ENCODE measurements at regions not wholly inside any gene's neighbourhood (a gene's known extent, or its start where the extent isn't known, plus 50 kb on each side); places are given as distances from the start of the nearest gene placed in this dataset.

DNA sequence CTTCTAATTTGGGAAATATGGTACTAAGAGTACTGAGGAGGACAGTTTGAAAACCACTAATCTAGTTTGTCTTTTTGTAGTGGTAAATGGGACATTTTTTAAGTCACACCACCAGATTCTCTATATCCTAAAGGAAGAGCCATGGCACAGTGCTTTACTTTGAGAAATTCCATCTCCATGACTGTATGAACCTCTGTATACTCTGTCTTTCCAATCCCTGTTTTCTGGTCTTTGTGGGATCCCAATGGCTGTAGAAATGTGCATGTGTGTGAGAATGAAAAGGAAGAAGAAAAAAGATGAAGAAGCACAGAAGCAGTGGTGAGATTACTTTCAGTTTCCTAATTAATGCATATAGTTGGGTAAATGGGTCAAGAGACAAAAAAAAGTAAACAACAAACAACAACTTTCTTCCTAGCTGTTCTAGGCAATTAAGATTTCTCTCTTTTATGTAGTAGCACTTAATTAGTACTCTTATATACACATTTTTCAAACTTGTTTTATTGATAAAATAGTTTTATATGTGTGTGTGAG is 141.2 kb upstream of the HCRTR2 start:
- no peak for TF ChIP-seq EZH2 (IDR thresholded peaks at IDR 0.05; ENCODE audit: insufficient read depth, low read length)
- TF ChIP-seq, protein P1, sequence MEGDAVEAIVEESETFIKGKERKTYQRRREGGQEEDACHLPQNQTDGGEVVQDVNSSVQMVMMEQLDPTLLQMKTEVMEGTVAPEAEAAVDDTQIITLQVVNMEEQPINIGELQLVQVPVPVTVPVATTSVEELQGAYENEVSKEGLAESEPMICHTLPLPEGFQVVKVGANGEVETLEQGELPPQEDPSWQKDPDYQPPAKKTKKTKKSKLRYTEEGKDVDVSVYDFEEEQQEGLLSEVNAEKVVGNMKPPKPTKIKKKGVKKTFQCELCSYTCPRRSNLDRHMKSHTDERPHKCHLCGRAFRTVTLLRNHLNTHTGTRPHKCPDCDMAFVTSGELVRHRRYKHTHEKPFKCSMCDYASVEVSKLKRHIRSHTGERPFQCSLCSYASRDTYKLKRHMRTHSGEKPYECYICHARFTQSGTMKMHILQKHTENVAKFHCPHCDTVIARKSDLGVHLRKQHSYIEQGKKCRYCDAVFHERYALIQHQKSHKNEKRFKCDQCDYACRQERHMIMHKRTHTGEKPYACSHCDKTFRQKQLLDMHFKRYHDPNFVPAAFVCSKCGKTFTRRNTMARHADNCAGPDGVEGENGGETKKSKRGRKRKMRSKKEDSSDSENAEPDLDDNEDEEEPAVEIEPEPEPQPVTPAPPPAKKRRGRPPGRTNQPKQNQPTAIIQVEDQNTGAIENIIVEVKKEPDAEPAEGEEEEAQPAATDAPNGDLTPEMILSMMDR (IDR thresholded peaks at IDR 0.05; ENCODE audit: insufficient read depth, low read depth, low read length) = no peak
